Lower lobe of right lung (tissue), 2 donors: ENCODE measurements at regions not wholly inside any gene's neighbourhood (a gene's known extent, or its start where the extent isn't known, plus 50 kb on each side); places are given as distances from the start of the nearest gene placed in this dataset.
"Not testable (repeated sequence)": the region's sequence is repeated elsewhere in the genome, so short reads cannot be mapped to it uniquely, and the experiment has no call there.

ENCODE experiments used
- ATAC-seq, 2 donors: fragments of 200-7000 bp; cut with Tn5 transposase; one replicate each; pipeline ENCODE4 v1.9.1; 2020 to 2022; ENCODE audit warnings: mild to moderate bottlenecking in 2 of 2, moderate library complexity in 2 of 2
- DNase-seq: peaks from one replicate; pipeline ENCODE4 v3.0.0-alpha.2; 2020
- H3K27ac ChIP-seq: fragments of 200-600 bp; one replicate; pipeline ENCODE4 v1.8.0; 2022
- H3K27me3 ChIP-seq: fragments of 200-600 bp; one replicate; pipeline ENCODE4 v1.8.0; 2022; ENCODE audit warnings: low read depth
- H3K36me3 ChIP-seq: fragments of 200-600 bp; one replicate; pipeline ENCODE4 v1.8.0; 2022; ENCODE audit warnings: mild to moderate bottlenecking
- H3K4me1 ChIP-seq: fragments of 200-600 bp; one replicate; pipeline ENCODE4 v1.8.0; 2022
- H3K4me3 ChIP-seq: fragments of 200-600 bp; one replicate; pipeline ENCODE4 v1.8.0; 2022; ENCODE audit warnings: mild to moderate bottlenecking
- H3K9me3 ChIP-seq: fragments of 200-600 bp; one replicate; pipeline ENCODE4 v1.8.0; 2022
- CTCF ChIP-seq: fragments of 200-600 bp; IDR thresholded peaks from one replicate; pipeline ENCODE4 v1.8.0; 2022; ENCODE audit warnings: antibody characterized with exemption, mild to moderate bottlenecking
- intact Hi-C: fragments of 100-400 bp; cut with DNase I; formaldehyde crosslinking; loops from one replicate; pipeline ENCODE4 v1.11.0; 2022
- donor health status: DM: no; HTN: yes; CAD: no; lungs with severe emphysema.

- intact Hi-C loops, result no loop called here
- no peak for DNase-seq
Measured at GRCh38 chr5:112594095-112594850, 143.4 kb upstream of the APC start.

GRCh38 chr5:112594941-112595340, 142.7 kb upstream of the APC start:
- Histone ChIP-seq H3K36me3 (no peaks in the 10 kb centered on the region), H3K27me3 (no peaks in the 10 kb centered on the region), H3K9me3 (no peaks in the 10 kb centered on the region), H3K27ac (no peak overlapping the region), H3K4me3 (no peak overlapping the region), H3K4me1 (peaks cover 6% of the 10 kb centered on the region)
- no peak for DNase-seq
- no peak for TF ChIP-seq CTCF
- intact Hi-C loops, result no loop called here
- no peak for ATAC-seq

More at GRCh38 chr5:112594095-112594850, 143.4 kb upstream of the APC start:
- Histone ChIP-seq H3K4me1 (peaks cover 6% of the 10 kb centered on the region), H3K4me3 (no peak overlapping the region), H3K27ac (no peak overlapping the region), H3K27me3 (no peaks in the 10 kb centered on the region), H3K36me3 (no peaks in the 10 kb centered on the region), H3K9me3 (no peaks in the 10 kb centered on the region)
- no peak for ATAC-seq
- no peak for TF ChIP-seq CTCF

- Histone ChIP-seq H3K27me3 (no peaks in the 10 kb centered on the region), H3K36me3 (no peaks in the 10 kb centered on the region), H3K4me1 (peaks cover 6% of the 10 kb centered on the region), H3K4me3 (no peak overlapping the region), H3K27ac (no peak overlapping the region), H3K9me3 (no peaks in the 10 kb centered on the region)
- DNase-seq (no peak), ATAC-seq (no peak)
- TF ChIP-seq CTCF, result no peak
- intact Hi-C loops, result no loop called here
Measured at GRCh38 chr5:112597831-112598230, 139.9 kb upstream of the APC start.

- H3K27ac ChIP-seq, H3K4me1 ChIP-seq, intact Hi-C loops: not testable (repeated sequence)
Measured at GRCh38 chr5:112600510-112600909, 137.2 kb upstream of the APC start.

GRCh38 chr5:112604732-112605630, 132.7 kb upstream of the APC start:
- H3K9me3 ChIP-seq, result no peaks in the 10 kb centered on the region
- H3K4me1 ChIP-seq, result no peaks in the 10 kb centered on the region
- no peak overlapping the region for H3K4me3 ChIP-seq
- no peak for DNase-seq
- no peaks in the 10 kb centered on the region for H3K27me3 ChIP-seq
- peak; percentile 41 to 55 for ATAC-seq
- TF ChIP-seq CTCF, result peak; percentile 22
- no peaks in the 10 kb centered on the region for H3K36me3 ChIP-seq
- H3K27ac ChIP-seq, result no peak overlapping the region
- intact Hi-C loops, result no loop called here

More at GRCh38 chr5:112600510-112600909, 137.2 kb upstream of the APC start:
- ATAC-seq, H3K9me3 ChIP-seq, DNase-seq, H3K4me3 ChIP-seq, H3K27me3 ChIP-seq, H3K36me3 ChIP-seq: not testable (repeated sequence)

- H3K4me3 ChIP-seq, result no peak overlapping the region
- no peaks in the 10 kb centered on the region for H3K9me3 ChIP-seq
- no peaks in the 10 kb centered on the region for H3K4me1 ChIP-seq
- intact Hi-C loops, result no loop called here
- H3K27me3 ChIP-seq, result no peaks in the 10 kb centered on the region
- no peaks in the 10 kb centered on the region for H3K36me3 ChIP-seq
- no peak for TF ChIP-seq CTCF
- ATAC-seq (no peak), DNase-seq (no peak)
- no peak overlapping the region for H3K27ac ChIP-seq
Measured at GRCh38 chr5:112608975-112609374, 128.7 kb upstream of the APC start.
